HPDE6-E6E7 (cell line): ENCODE measurements at regions not wholly inside any gene's neighbourhood (a gene's known extent, or its start where the extent isn't known, plus 50 kb on each side); places are given as distances from the start of the nearest gene placed in this dataset.
"Not testable (repeated sequence)": the region's sequence is repeated elsewhere in the genome, so short reads cannot be mapped to it uniquely, and the experiment has no call there.

Experiments
- DNase-seq: peaks from one replicate; pipeline ENCODE4 v3.0.0; 2011; ENCODE audit warnings: missing footprints; ENCODE audit errors: extremely low spot score

DNA sequence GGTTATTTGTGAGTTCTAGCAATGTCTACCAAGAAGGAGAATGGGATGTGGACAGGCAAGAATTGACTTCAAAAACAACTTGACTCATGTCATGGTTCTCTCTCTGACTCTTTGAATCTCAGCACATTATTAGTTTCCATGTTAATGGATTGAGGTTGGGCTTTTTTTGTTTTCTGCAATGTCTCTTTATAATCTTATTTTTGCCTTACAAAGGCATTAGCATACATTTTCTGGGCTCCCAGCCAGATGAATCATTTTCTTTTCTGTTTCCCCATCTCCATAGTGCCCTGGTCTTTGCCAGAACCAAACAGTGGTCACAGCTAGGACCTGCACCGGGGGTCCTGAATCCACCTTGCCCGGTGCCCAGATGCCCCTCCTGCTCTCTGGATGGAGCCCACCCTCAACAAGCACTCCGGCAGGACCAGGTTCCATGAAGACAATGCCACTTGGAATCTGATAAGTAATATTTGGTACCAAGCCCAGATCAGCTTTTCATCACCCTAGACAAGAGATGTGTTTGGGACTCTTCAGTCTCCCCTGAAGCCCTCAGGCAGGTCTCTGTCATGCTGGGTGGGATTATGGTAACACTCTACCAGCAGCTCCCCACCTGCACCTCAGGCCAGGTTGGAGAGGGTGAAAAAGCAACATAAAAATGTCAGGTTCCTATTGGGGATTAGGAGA lies 266.7 kb upstream of the SULF2 start:
- peak; percentile 94 for DNase-seq

DNA sequence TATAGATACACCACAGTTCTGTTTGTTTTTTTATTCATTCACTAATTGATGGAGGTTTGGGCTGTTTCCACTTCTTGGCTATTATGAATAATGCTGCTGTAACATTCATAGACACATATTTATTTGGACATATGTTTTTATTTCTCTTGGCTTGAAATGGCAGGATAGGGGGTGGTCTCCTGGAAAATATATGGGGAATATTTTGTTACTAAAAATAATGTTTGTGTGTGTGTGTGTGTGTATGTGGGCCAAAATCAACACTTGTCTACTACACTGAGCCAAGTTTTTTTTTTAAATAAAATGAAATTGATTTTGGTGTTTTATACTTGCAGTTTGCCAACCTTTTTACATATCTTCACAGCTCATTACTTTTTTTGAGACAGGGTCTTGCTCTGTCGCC lies 264.4 kb upstream of the SULF2 start:
- no peak for DNase-seq

GRCh38 chr20:48049171-48049570 lies 263.9 kb upstream of the SULF2 start:
- no peak for DNase-seq

DNA sequence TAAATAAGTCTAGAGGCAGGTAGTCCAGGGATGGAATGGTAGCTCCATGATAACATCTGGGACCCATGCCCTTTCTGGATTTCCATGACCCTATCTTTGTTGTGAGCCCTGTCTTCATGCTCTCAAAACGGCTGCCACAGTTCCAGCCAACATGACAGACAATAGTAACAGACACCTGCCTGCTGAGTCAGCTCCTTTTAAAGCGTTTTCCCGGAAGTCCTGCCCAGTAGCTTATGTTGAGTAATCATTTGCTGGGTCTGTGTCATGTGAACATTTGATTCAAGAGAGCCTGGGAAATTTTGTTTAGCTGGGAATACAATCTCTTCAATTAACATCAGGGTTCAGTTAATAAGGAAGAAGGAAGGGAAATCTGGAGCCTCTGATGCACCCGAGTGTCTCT lies 262.2 kb upstream of the SULF2 start:
- DNase-seq: no peak

- no peak for DNase-seq
These were observed 257.3 kb upstream of the SULF2 start for GRCh38 chr20:48042628-48043027.

GRCh38 chr20:48041078-48041780 lies 255.9 kb upstream of the SULF2 start:
- no peak for DNase-seq

GRCh38 chr20:48040491-48040890 lies 255.2 kb upstream of the SULF2 start:
- DNase-seq: no peak

DNA sequence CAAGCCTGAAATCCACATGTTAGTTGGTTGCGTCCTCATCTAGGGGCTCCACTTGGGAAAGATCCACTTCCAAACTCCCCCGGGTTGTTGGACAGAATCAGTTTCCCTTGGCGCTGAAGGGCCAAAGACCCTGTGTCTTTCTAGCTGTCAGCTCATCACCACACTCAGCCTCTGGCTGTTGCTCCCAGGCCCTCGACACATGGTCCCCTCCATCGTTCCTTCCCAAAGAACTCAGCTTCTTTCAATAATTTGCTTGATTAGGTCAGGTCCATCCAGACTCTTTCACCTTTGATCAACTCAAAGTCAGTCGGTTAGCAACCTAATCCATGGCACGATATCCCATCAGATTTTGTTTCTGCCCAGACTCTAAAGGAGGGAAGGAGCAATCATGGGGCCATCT lies 254.8 kb upstream of the SULF2 start:
- DNase-seq: no peak

GRCh38 chr20:48039514-48039913 lies 254.2 kb upstream of the SULF2 start:
- DNase-seq: no peak

DNA sequence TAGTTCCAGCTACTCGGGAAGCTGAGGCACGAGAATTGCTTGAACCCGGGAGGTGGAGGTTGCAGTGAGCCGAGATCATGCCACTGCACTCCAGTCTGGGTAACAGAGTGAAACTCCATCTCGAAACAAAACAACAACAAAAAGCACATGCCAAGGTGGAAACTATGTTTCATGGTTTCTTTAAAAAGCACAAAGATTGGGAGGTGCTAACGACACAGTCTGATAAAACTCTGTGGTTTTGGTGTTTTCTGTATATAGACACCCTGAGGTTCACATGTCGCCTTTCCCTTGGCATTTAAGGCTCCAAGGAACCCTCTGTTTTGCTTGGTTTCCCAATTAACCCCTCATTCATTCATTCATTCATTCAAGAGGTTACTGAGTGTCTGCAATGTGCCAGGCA lies 253.4 kb upstream of the SULF2 start:
- no peak for DNase-seq

GRCh38 chr20:48037798-48038197 lies 252.5 kb upstream of the SULF2 start:
- DNase-seq: not testable (repeated sequence)

- DNase-seq: no peak
These were observed 250.9 kb upstream of the SULF2 start for GRCh38 chr20:48035961-48036731.

GRCh38 chr20:48034751-48035150 lies 249.5 kb upstream of the SULF2 start:
- DNase-seq: no peak

DNA sequence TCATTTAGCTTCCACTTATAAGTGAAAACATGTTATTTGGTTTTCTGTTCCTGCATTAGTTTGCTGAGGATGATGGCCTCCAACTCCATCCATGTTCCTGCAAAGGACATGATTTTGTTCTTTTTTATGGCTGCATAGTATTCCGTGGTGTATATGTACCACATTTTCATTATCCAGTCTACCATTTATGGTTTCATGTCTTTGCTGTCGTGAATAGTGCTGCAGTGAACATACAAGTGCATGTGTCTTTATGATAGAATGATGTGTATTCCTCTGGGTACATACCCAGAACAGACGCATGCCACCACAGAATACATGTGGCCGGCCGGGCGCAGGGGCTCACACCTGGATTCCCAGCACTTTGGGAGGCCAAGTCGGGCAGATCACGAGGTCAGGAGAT lies 247.7 kb upstream of the SULF2 start:
- DNase-seq: not testable (repeated sequence)

- DNase-seq: no peak
These were observed 245.8 kb upstream of the SULF2 start for GRCh38 chr20:48031122-48031521.

DNA sequence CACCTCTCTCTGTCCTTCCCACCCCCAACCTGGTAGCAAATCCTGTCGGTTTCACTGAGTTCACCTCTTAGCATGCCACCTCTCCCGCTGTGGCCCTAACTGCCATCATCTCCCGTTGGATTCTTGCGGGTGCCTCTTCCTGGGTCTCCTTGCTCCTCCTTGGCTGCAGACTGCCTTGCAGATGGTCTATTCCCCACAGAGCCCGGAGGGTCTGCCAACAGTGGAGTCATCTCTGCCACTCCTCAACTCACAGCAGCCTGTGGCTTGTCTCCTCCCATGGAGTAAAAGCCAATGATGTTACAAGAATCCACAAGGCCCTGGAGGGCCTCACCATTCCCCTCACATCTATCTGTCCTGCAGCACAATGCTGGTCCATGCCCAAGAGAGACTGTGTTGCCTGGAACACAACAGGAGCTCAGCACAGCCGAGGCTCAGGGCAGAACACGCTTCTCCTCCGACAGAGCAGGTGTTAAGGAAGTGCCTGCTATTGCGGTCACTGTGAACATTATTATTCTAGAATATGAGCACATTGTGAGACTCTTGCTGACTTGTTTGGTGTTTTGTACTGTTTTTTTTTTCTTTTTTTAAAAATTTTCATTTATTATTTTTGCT lies 241.8 kb upstream of the SULF2 start:
- no peak for DNase-seq

GRCh38 chr20:48025661-48026060 lies 240.4 kb upstream of the SULF2 start:
- DNase-seq: no peak

GRCh38 chr20:48025051-48025515 lies 239.8 kb upstream of the SULF2 start:
- DNase-seq: no peak

GRCh38 chr20:48024539-48024938 lies 239.3 kb upstream of the SULF2 start:
- DNase-seq: no peak

DNA sequence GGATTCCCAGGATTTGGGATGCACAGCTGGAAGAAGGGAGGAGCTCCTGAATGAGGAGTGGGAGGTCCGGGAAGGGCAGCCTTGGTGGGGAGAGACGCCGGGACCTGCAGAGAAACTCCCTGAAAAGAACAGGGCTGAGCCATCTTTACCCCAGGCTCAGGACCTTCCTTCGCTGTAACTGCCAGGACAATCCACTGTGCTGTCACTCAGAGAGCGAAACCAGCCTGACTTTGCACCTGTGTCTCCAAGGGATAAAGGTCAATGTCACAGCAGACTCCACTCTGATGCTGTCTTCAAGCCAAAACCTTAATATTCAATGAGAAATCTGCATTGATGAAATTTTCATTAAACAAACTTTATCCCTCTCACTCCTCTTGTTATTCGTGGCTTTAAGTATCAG lies 235.4 kb upstream of the SULF2 start:
- not testable (repeated sequence) for DNase-seq

DNA sequence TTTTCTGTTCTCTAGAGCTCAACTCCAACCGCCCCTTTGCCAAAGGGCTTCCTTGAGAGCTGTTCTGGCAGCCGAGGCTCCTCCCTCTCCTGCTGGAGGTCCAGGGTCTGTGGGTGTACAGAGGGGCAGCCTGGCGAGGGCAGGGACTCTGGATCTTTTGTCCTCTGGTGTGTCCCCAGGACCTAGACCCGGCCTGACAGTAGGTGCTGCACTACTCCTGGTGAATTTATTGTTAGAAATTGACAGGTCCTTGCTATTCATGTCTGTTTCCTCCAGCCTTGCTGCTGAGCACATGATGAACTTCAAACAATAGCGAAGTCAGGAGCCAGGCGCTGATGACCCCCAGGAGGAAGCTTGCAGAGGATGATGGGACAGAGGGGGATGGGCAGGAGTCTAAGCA lies 234.7 kb upstream of the SULF2 start:
- DNase-seq: no peak

GRCh38 chr20:48019496-48019895 lies 234.2 kb upstream of the SULF2 start:
- no peak for DNase-seq
